ENCODE measurements at regions not wholly inside any gene's neighbourhood (a gene's known extent, or its start where the extent isn't known, plus 50 kb on each side); places are given as distances from the start of the nearest gene placed in this dataset.

GRCh38 chr5:164941132-164941531, 1435.7 kb downstream of the MAT2B start:
- Histone ChIP-seq H3K9ac (ENCODE audit: low read length) (no peak overlapping the region), H4K20me1 (ENCODE audit: control insufficient read depth, insufficient read depth, low read length, poor library complexity, severe bottlenecking) (no peaks in the 10 kb centered on the region), H3K27me3 (replicated peaks in 1 of 4; ENCODE audit: control extremely low read depth in 1 of 4, control insufficient read depth in 3 of 4, insufficient read depth in 4 of 4, low read length in 3 of 4) (no peaks in the 10 kb centered on the region), H3K4me1 (ENCODE audit: control insufficient read depth in 2 of 2, insufficient read depth in 2 of 2, low read length in 2 of 2) (no peaks in the 10 kb centered on the region), H3K4me3 (ENCODE audit: control extremely low read depth in 1 of 5, extremely low read depth in 1 of 5, insufficient read depth in 1 of 5, low read depth in 2 of 5, low read length in 4 of 5) (no peak overlapping the region), H3K9me3 (ENCODE audit: control extremely low read depth in 1 of 3, control insufficient read depth in 2 of 3, insufficient read depth in 1 of 3, low read length in 2 of 3) (no peaks in the 10 kb centered on the region), H3K27ac (ENCODE audit: low read length in 2 of 2) (no peak overlapping the region), H3K4me2 (replicated peaks; ENCODE audit: low read depth, low read length, poor library complexity, severe bottlenecking) (no peak overlapping the region), H3K36me3 (replicated peaks in 1 of 2; ENCODE audit: control extremely low read depth in 1 of 2, control insufficient read depth in 1 of 2, extremely low read depth in 1 of 2, insufficient read depth in 2 of 2, low read length in 1 of 2) (no peaks in the 10 kb centered on the region), H2AFZ (ENCODE audit: insufficient read depth, low read depth, low read length, poor library complexity, severe bottlenecking) (no peak overlapping the region), H3K79me2 (ENCODE audit: control insufficient read depth, insufficient read depth, low read length) (no peaks in the 10 kb centered on the region)
- intact Hi-C loops (cut with micrococcal nuclease), result no loop called here
- H3K27ac Mint-ChIP-seq, result no peak overlapping the region
- no peak for TF ChIP-seq CTCF (IDR thresholded peaks at IDR 0.05)
- TF ChIP-seq EZH2 (IDR thresholded peaks at IDR 0.05; ENCODE audit: borderline replicate concordance, insufficient read depth, low read depth, low read length, poor library complexity, severe bottlenecking), result no peak
- no peaks in the 10 kb centered on the region for H3K4me1 Mint-ChIP-seq
- H3K9me3 Mint-ChIP-seq (ENCODE audit: insufficient read depth), result no peaks in the 10 kb centered on the region
- DNase-seq, result no peak
- ChIA-PET POLR2A (no interaction called here), CTCF (no interaction called here)
- 78% methylated on average over 3 of the region's 4 CpGs for WGBS (ENCODE audit: insufficient coverage)
- no peak overlapping the region for H3K4me3 Mint-ChIP-seq
- ATAC-seq (ENCODE audit: low read depth), result no peak
- no peaks in the 10 kb centered on the region for H3K27me3 Mint-ChIP-seq

GRCh38 chr5:164950927-164951326, 1445.5 kb downstream of the MAT2B start:
- CTCF ChIA-PET, result no interaction called here
- Histone ChIP-seq H3K9ac (ENCODE audit: low read length) (no peak overlapping the region), H3K4me2 (replicated peaks; ENCODE audit: low read depth, low read length, poor library complexity, severe bottlenecking) (no peak overlapping the region), H3K9me3 (ENCODE audit: control extremely low read depth in 1 of 3, control insufficient read depth in 2 of 3, insufficient read depth in 1 of 3, low read length in 2 of 3) (no peaks in the 10 kb centered on the region), H3K27me3 (replicated peaks in 1 of 4; ENCODE audit: control extremely low read depth in 1 of 4, control insufficient read depth in 3 of 4, insufficient read depth in 4 of 4, low read length in 3 of 4) (no peaks in the 10 kb centered on the region), H2AFZ (ENCODE audit: insufficient read depth, low read depth, low read length, poor library complexity, severe bottlenecking) (no peak overlapping the region), H3K36me3 (replicated peaks in 1 of 2; ENCODE audit: control extremely low read depth in 1 of 2, control insufficient read depth in 1 of 2, extremely low read depth in 1 of 2, insufficient read depth in 2 of 2, low read length in 1 of 2) (no peaks in the 10 kb centered on the region), H3K4me3 (ENCODE audit: control extremely low read depth in 1 of 5, extremely low read depth in 1 of 5, insufficient read depth in 1 of 5, low read depth in 2 of 5, low read length in 4 of 5) (no peak overlapping the region), H3K4me1 (ENCODE audit: control insufficient read depth in 2 of 2, insufficient read depth in 2 of 2, low read length in 2 of 2) (no peaks in the 10 kb centered on the region), H3K27ac (ENCODE audit: low read length in 2 of 2) (no peak overlapping the region), H3K79me2 (ENCODE audit: control insufficient read depth, insufficient read depth, low read length) (no peaks in the 10 kb centered on the region), H4K20me1 (ENCODE audit: control insufficient read depth, insufficient read depth, low read length, poor library complexity, severe bottlenecking) (no peaks in the 10 kb centered on the region)
- Mint-ChIP-seq H3K27ac (no peak overlapping the region), H3K4me3 (no peak overlapping the region), H3K9me3 (ENCODE audit: insufficient read depth) (no peaks in the 10 kb centered on the region), H3K27me3 (no peaks in the 10 kb centered on the region), H3K4me1 (no peaks in the 10 kb centered on the region)
- DNase-seq (no peak), ATAC-seq (ENCODE audit: low read depth) (no peak)
- no peak for TF ChIP-seq EZH2 (IDR thresholded peaks at IDR 0.05; ENCODE audit: borderline replicate concordance, insufficient read depth, low read depth, low read length, poor library complexity, severe bottlenecking)
- TF ChIP-seq CTCF (IDR thresholded peaks at IDR 0.05), result no peak
- intact Hi-C loops (cut with micrococcal nuclease), result no loop called here
- POLR2A ChIA-PET, result no interaction called here
- WGBS (ENCODE audit: insufficient coverage), result 80% methylated on average over 2 of the region's 3 CpGs
